SK-N-SH (cell line): ENCODE measurements at regions not wholly inside any gene's neighbourhood (a gene's known extent, or its start where the extent isn't known, plus 50 kb on each side); places are given as distances from the start of the nearest gene placed in this dataset.
"Not testable (repeated sequence)": the region's sequence is repeated elsewhere in the genome, so short reads cannot be mapped to it uniquely, and the experiment has no call there.

Experiments used
- CTCF ChIA-PET: fragments of 300-600, 350-600 bp; formaldehyde crosslinking; extraction: SDS; loops from one replicate; lab custom pipeline; 2021; lab: Yijun Ruan, JAX
- POLR2A ChIA-PET: fragments of 350-600 bp; sonication (Branson Sonifier 250); formaldehyde crosslinking; extraction: SDS; loops from one replicate; lab custom pipeline; 2020; ENCODE audit warnings: antibody characterized with exemption, inconsistent platforms; lab: Yijun Ruan, JAX
- DNase-seq: peaks from one replicate; pipeline ENCODE4 v3.0.0; 2012
- H2AFZ ChIP-seq: fragments of 200-600 bp; sonication (generic); 2 replicates; pipeline ENCODE4 v1.8.1; 2016; ENCODE audit warnings: antibody characterized with exemption, mild to moderate bottlenecking, low read depth
- H3F3A ChIP-seq: fragments of 200-600 bp; sonication (generic); replicated peaks from 2 replicates; pipeline ENCODE3; 2016; ENCODE audit warnings: antibody characterized with exemption, mild to moderate bottlenecking; ENCODE audit not compliant: insufficient read depth
- H3K27ac ChIP-seq, 2 experiments: fragments of 200-500 bp in 1 of 2; fragments of 200-600 bp in 1 of 2; sonication (Bioruptor generic) in 1 of 2; sonication (generic), shearing (Covaris generic) in 1 of 2; 2 replicates each; pipeline versions ENCODE4 v1.5.1 to v1.6.1; 2014 to 2016; ENCODE audit warnings: low read depth in 2 of 2, inconsistent platforms in 1 of 2, low read length in 1 of 2, mild to moderate bottlenecking in 1 of 2, mixed read lengths in 1 of 2
- H3K27me3 ChIP-seq: fragments of 200-600 bp; sonication (generic), shearing (Covaris generic); 2 replicates; pipeline ENCODE4 v1.6.1; 2016; ENCODE audit warnings: mixed run types; ENCODE audit not compliant: insufficient read depth
- H3K36me3 ChIP-seq, 2 experiments: fragments of 200-500 bp in 1 of 2; fragments of 200-600 bp in 1 of 2; sonication (Bioruptor generic) in 1 of 2; sonication (generic) in 1 of 2; replicated peaks in 1 of 2; 2 replicates each; pipeline versions ENCODE3 to v1.5.1; 2014 to 2016; ENCODE audit warnings: low read length in 1 of 2, mild to moderate bottlenecking in 1 of 2; ENCODE audit not compliant: insufficient read depth in 2 of 2, control insufficient read depth in 1 of 2
- H3K4me1 ChIP-seq, 2 experiments: fragments of 200-500 bp in 1 of 2; fragments of 200-600 bp in 1 of 2; sonication (Bioruptor generic) in 1 of 2; sonication (generic), shearing (Covaris generic) in 1 of 2; 2 replicates each; pipeline versions ENCODE4 v1.5.1 to v1.6.1; 2014 to 2016; ENCODE audit warnings: low read depth in 1 of 2, low read length in 1 of 2, mixed run types in 1 of 2; ENCODE audit not compliant: insufficient read depth in 2 of 2, control insufficient read depth in 1 of 2
- H3K4me2 ChIP-seq: fragments of 200-600 bp; sonication (generic), shearing (Covaris generic); 2 replicates; pipeline ENCODE4 v1.6.1; 2017; ENCODE audit warnings: mixed run types
- H3K4me3 ChIP-seq, 2 experiments: fragments of 200-500 bp in 1 of 2; fragments of 200-600 bp in 1 of 2; sonication (Bioruptor generic) in 1 of 2; sonication (generic), shearing (Covaris generic) in 1 of 2; 2 replicates each; pipeline versions ENCODE4 v1.5.1 to v1.8.1; 2014 to 2016; ENCODE audit warnings: low read depth in 2 of 2, inconsistent platforms in 1 of 2, low read length in 1 of 2, mild to moderate bottlenecking in 1 of 2, mixed read lengths in 1 of 2, moderate library complexity in 1 of 2
- H3K79me2 ChIP-seq: fragments of 200-600 bp; sonication (generic); 2 replicates; pipeline ENCODE4 v1.8.1; 2017; ENCODE audit warnings: mild to moderate bottlenecking; ENCODE audit not compliant: insufficient read depth
- H3K9ac ChIP-seq: fragments of 200-600 bp; sonication (generic); 2 replicates; pipeline ENCODE4 v1.6.1; 2017; ENCODE audit warnings: mixed run types
- H3K9me2 ChIP-seq: fragments of 200-600 bp; sonication (generic); 2 replicates; pipeline ENCODE4 v1.6.1; 2017; ENCODE audit warnings: mixed run types
- H3K9me3 ChIP-seq: fragments of 200-600 bp; sonication (generic); 2 replicates; pipeline ENCODE4 v1.6.1; 2017; ENCODE audit warnings: mixed run types, mild to moderate bottlenecking, moderate library complexity
- H4K20me1 ChIP-seq: fragments of 200-600 bp; sonication (generic); 2 replicates; pipeline ENCODE4 v1.6.1; 2017; ENCODE audit warnings: mild to moderate bottlenecking, mixed run types; ENCODE audit not compliant: insufficient read depth
- CHD2 ChIP-seq: fragments of 150-350 bp; IDR thresholded peaks from 2 replicates; pipeline ENCODE4 v1.6.1; 2018; ENCODE audit warnings: low read length; ENCODE audit not compliant: partially characterized antibody
- EZH2phosphoT487 ChIP-seq: fragments of 200-600 bp; sonication (generic); IDR thresholded peaks from 2 replicates; pipeline ENCODE4 v1.6.1; 2017; ENCODE audit warnings: low read depth, mixed run types, mild to moderate bottlenecking, antibody characterized with exemption, moderate library complexity, borderline replicate concordance
- JUND ChIP-seq: IDR thresholded peaks from 2 replicates; pipeline ENCODE4 v1.4.0; 2012
- MXI1 ChIP-seq: IDR thresholded peaks from 2 replicates; pipeline ENCODE4 v1.6.1; 2012; ENCODE audit warnings: mild to moderate bottlenecking, low read depth, low read length, improper control_type of control experiment
- POLR2AphosphoS5 ChIP-seq: IDR thresholded peaks from 2 replicates; pipeline ENCODE4 v1.6.1; 2012; ENCODE audit warnings: low read depth, low read length
- RFX5 ChIP-seq: IDR thresholded peaks from 2 replicates; pipeline ENCODE4 v1.6.1; 2012; ENCODE audit warnings: mild to moderate bottlenecking, improper control_type of control experiment, low read length
- RXRA ChIP-seq: IDR thresholded peaks from 2 replicates; pipeline ENCODE4 v1.4.0; 2012; ENCODE audit warnings: low read depth, mild to moderate bottlenecking, borderline replicate concordance
- SIN3A ChIP-seq: IDR thresholded peaks from 2 replicates; pipeline ENCODE4 v1.6.1; 2012; ENCODE audit warnings: low read depth, mild to moderate bottlenecking, low read length, moderate library complexity, borderline replicate concordance
- TCF12 ChIP-seq: IDR thresholded peaks from 2 replicates; pipeline ENCODE4 v1.4.0; 2012
- USF1 ChIP-seq: IDR thresholded peaks from 2 replicates; pipeline ENCODE4 v1.4.0; 2012; ENCODE audit warnings: low read depth, borderline replicate concordance
- YY1 ChIP-seq: IDR thresholded peaks from 2 replicates; pipeline ENCODE4 v1.4.0; 2012; ENCODE audit warnings: low read depth, mild to moderate bottlenecking
- WGBS: methylation state at CpG from one replicate; pipeline ENCODE4 v1.1.6; 2017; ENCODE audit warnings: low lambda C conversion rate; 5-methylcytosine and 5-hydroxymethylcytosine counted together
- TF ChIP-seq, protein P1 (sequence below): IDR thresholded peaks from 2 replicates; pipeline ENCODE4; 2012
- TF ChIP-seq, protein P2 (sequence below): fragments of 200-600 bp; sonication (generic); IDR thresholded peaks from 2 replicates; pipeline ENCODE4 v1.6.1; 2017; ENCODE audit warnings: antibody characterized with exemption, mild to moderate bottlenecking, moderate library complexity

- TF ChIP-seq, protein P1, sequence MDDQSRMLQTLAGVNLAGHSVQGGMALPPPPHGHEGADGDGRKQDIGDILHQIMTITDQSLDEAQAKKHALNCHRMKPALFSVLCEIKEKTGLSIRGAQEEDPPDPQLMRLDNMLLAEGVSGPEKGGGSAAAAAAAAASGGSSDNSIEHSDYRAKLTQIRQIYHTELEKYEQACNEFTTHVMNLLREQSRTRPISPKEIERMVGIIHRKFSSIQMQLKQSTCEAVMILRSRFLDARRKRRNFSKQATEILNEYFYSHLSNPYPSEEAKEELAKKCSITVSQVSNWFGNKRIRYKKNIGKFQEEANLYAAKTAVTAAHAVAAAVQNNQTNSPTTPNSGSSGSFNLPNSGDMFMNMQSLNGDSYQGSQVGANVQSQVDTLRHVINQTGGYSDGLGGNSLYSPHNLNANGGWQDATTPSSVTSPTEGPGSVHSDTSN, result no peak
- no peak for TF ChIP-seq EZH2phosphoT487
- no peak for TF ChIP-seq YY1
- TF ChIP-seq JUND, result no peak
- no peak for TF ChIP-seq RFX5
- TF ChIP-seq POLR2AphosphoS5, result no peak
- TF ChIP-seq, protein P2, sequence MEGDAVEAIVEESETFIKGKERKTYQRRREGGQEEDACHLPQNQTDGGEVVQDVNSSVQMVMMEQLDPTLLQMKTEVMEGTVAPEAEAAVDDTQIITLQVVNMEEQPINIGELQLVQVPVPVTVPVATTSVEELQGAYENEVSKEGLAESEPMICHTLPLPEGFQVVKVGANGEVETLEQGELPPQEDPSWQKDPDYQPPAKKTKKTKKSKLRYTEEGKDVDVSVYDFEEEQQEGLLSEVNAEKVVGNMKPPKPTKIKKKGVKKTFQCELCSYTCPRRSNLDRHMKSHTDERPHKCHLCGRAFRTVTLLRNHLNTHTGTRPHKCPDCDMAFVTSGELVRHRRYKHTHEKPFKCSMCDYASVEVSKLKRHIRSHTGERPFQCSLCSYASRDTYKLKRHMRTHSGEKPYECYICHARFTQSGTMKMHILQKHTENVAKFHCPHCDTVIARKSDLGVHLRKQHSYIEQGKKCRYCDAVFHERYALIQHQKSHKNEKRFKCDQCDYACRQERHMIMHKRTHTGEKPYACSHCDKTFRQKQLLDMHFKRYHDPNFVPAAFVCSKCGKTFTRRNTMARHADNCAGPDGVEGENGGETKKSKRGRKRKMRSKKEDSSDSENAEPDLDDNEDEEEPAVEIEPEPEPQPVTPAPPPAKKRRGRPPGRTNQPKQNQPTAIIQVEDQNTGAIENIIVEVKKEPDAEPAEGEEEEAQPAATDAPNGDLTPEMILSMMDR, result no peak
- TF ChIP-seq CHD2, result no peak
- TF ChIP-seq USF1, result no peak
- TF ChIP-seq, all 33 proteins: peak for 0
These were observed 363.6 kb upstream of the TYRP1 start (continued) for GRCh38 chr9:12329623-12329985.

DNA sequence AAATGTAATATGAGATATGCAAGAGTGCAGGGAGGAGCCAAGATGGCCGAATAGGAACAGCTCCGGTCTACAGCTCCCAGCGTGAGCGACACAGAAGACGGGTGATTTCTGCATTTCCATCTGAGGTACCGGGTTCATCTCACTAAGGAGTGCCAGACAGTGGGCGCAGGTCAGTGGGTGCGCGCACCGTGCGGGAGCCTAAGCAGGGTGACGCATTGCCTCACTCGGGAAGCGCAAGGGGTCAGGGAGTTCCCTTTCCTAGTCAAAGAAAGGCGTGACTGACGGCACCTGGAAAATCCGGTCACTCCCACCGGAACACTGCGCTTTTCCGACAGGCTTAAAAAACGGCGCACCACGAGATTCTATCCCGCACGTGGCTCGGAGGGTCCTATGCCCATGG, 359.2 kb upstream of the TYRP1 start:
- DNase-seq, H3F3A ChIP-seq, H3K9me3 ChIP-seq, H3K4me3 ChIP-seq, H4K20me1 ChIP-seq, H3K9me2 ChIP-seq, H3K27me3 ChIP-seq, H3K36me3 ChIP-seq, H3K4me2 ChIP-seq, CTCF ChIA-PET, H2AFZ ChIP-seq, H3K4me1 ChIP-seq, H3K79me2 ChIP-seq, POLR2A ChIA-PET, H3K27ac ChIP-seq, H3K9ac ChIP-seq: not testable (repeated sequence)
- 34% methylated on average over 17 of the region's 26 CpGs for WGBS

DNA sequence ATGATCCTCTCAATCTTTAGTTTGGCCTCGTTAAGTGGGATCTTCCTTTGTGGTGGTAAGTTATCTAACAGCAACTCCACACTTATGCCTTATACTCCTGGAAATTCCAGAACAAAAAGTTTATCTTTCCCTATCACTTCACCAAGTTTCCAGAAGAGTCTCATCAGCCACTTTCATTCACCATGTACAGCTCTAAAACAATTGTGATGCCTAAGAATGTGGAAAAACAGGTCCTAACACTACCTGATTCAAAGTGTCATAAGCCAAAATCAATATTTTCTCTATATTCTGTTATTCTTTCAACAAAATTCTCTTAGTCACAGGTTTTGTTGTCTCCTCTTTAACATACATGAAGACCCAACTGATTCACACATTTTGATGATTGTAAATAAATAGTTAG, 342.4 kb upstream of the TYRP1 start:
- H3K79me2 ChIP-seq, result no peaks in the 10 kb centered on the region
- no peaks in the 10 kb centered on the region for H3K9me3 ChIP-seq
- H3K36me3 ChIP-seq, result no peaks in the 10 kb centered on the region
- H4K20me1 ChIP-seq, result no peaks in the 10 kb centered on the region
- no peak overlapping the region for H3K4me3 ChIP-seq
- H3K9me2 ChIP-seq, result no peaks in the 10 kb centered on the region
- ChIA-PET CTCF (interaction anchor here (1.0 kb wide), 1 partner anchor 21 kb away, joined by 3 read pairs; no protein-coding TSS in a partner anchor), POLR2A (no interaction called here)
- WGBS, result 0% methylated on average over 1 of the region's 1 CpG
- H3K4me1 ChIP-seq, result no peaks in the 10 kb centered on the region
- H3F3A ChIP-seq, result no peaks in the 10 kb centered on the region
- H3K27ac ChIP-seq, result no peak overlapping the region
- DNase-seq, result no peak
- H3K9ac ChIP-seq, result no peak overlapping the region
- no peak overlapping the region for H2AFZ ChIP-seq
- TF ChIP-seq TCF12 (no peak), RXRA (no peak), YY1 (no peak), SIN3A (no peak), MXI1 (no peak)
- H3K4me2 ChIP-seq, result no peak overlapping the region
- H3K27me3 ChIP-seq, result no peaks in the 10 kb centered on the region
